Neuron (in vitro differentiated cells): ENCODE measurements at regions not wholly inside any gene's neighbourhood (a gene's known extent, or its start where the extent isn't known, plus 50 kb on each side); places are given as distances from the start of the nearest gene placed in this dataset.
"Not testable (repeated sequence)": the region's sequence is repeated elsewhere in the genome, so short reads cannot be mapped to it uniquely, and the experiment has no call there.

Experiments used
- H2AFZ ChIP-seq: one replicate; pipeline ENCODE4 v1.6.1; 2013; ENCODE audit warnings: low read depth, mild to moderate bottlenecking, inconsistent platforms, low read length, moderate library complexity
- H3K27me3 ChIP-seq: one replicate; pipeline ENCODE4 v1.6.1; 2013; ENCODE audit warnings: low read length; ENCODE audit not compliant: insufficient read depth
- H3K36me3 ChIP-seq: one replicate; pipeline ENCODE4 v1.6.1; 2013; ENCODE audit warnings: low read length; ENCODE audit not compliant: insufficient read depth
- H3K4me1 ChIP-seq: one replicate; pipeline ENCODE4 v1.6.1; 2013; ENCODE audit warnings: low read length; ENCODE audit not compliant: insufficient read depth
- H3K4me3 ChIP-seq: 2 replicates; pipeline ENCODE4 v1.5.1; 2013; ENCODE audit warnings: mild to moderate bottlenecking, low read length, moderate library complexity
- H3K9me3 ChIP-seq: one replicate; pipeline ENCODE4 v1.6.1; 2013; ENCODE audit warnings: low read length

DNA sequence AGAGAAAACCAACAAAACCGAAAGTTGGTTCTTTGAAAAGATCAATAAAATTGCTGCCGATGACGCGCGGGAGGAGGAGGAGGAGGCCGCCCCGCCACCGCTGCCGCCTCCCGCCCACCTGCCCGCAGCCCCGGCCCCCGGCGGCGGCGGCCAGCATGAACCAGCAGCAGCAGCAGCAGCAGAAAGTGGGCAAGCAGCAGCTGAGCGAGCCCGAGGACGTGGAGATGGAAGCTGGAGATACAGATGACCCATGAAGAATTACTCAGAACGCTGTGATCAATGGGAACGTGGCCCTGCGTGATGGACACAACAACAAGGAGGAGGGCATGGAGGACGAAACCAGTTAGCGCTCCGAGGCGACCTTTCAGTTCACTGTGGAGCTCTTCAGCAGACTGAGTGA, 53.9 kb upstream of the EFNA5 start:
- no peaks in the 10 kb centered on the region for H3K4me1 ChIP-seq
- H3K9me3 ChIP-seq, result peaks cover 3% of the 10 kb centered on the region
- H3K27me3 ChIP-seq, result no peaks in the 10 kb centered on the region
- no peaks in the 10 kb centered on the region for H3K36me3 ChIP-seq
- no peak overlapping the region for H3K4me3 ChIP-seq
- no peak overlapping the region for H2AFZ ChIP-seq

DNA sequence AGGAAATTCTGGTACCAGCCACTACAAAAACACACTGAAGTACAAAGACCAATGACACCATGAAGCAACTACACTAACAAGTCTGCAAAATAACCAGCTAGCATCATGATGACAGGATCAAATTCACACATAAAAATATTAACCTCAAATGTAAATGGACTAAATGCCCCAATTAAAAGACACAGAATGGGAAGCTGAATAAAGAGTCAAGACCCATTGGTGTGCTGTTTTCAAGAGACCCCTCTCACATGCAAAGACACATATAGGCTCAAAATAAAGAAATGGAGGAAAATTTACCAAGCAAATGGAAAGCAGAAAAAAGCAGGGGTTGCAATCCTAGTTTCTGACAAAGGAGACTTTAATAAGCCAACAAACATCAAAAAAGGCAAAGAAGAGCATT, 50.5 kb upstream of the EFNA5 start:
- H3K4me1 ChIP-seq, H3K27me3 ChIP-seq, H3K4me3 ChIP-seq, H3K9me3 ChIP-seq, H3K36me3 ChIP-seq, H2AFZ ChIP-seq: not testable (repeated sequence)
